Activated CD4-positive, alpha-beta T cell treated with anti-CD3 and anti-CD28 coated beads for 36 hours (primary cell): ENCODE measurements at regions not wholly inside any gene's neighbourhood (a gene's known extent, or its start where the extent isn't known, plus 50 kb on each side); places are given as distances from the start of the nearest gene placed in this dataset.

ENCODE experiments used
- ATAC-seq: fragments of 200-7000 bp; cut with Tn5 transposase; one replicate; pipeline ENCODE4 v1.10.0; 2021; ENCODE audit warnings: mild to moderate bottlenecking, moderate library complexity
- CTCF ChIA-PET: fragments of 350-600 bp; sonication (Branson Sonifier 250); formaldehyde crosslinking; loops from one replicate; lab custom pipeline; 2021; ENCODE audit warnings: antibody characterized with exemption; lab: Charles Lee
- POLR2A ChIA-PET: fragments of 350-600 bp; sonication (Branson Sonifier 250); formaldehyde crosslinking; loops from one replicate; lab custom pipeline; 2021; ENCODE audit warnings: antibody characterized with exemption, inconsistent platforms; lab: Charles Lee
- DNase-seq: peaks from one replicate; pipeline ENCODE4 v3.0.0-alpha.2; 2020
- H3K27ac Mint-ChIP-seq: one replicate; pipeline ENCODE4 v1.8.0; 2021; ENCODE audit warnings: mixed read lengths
- H3K27me3 Mint-ChIP-seq: one replicate; pipeline ENCODE4 v1.8.0; 2021; ENCODE audit warnings: mixed read lengths
- H3K36me3 Mint-ChIP-seq: one replicate; pipeline ENCODE4 v1.8.0; 2021; ENCODE audit warnings: low read depth, mixed read lengths
- H3K4me1 Mint-ChIP-seq: one replicate; pipeline ENCODE4 v1.8.0; 2021; ENCODE audit warnings: mixed read lengths
- H3K4me3 Mint-ChIP-seq: one replicate; pipeline ENCODE4 v1.8.0; 2021; ENCODE audit warnings: mild to moderate bottlenecking, moderate library complexity, mixed read lengths
- H3K9me3 Mint-ChIP-seq: one replicate; pipeline ENCODE4 v1.8.0; 2021; ENCODE audit warnings: low read depth, mixed read lengths
- intact Hi-C, 2 experiments: fragments of 100-400 bp; cut with DNase I in 1 of 2; cut with micrococcal nuclease in 1 of 2; formaldehyde crosslinking; loops; one replicate each; pipeline versions ENCODE4 v1.14.2 to v1.15.1; 2022 to 2024; cut with DNase I, micrococcal nuclease

GRCh38 chr5:158174026-158174425, 315.1 kb upstream of the CLINT1 start:
- POLR2A ChIA-PET, result no interaction called here
- Mint-ChIP-seq H3K27ac (no peak overlapping the region), H3K27me3 (no peaks in the 10 kb centered on the region), H3K4me1 (no peaks in the 10 kb centered on the region), H3K4me3 (no peak overlapping the region), H3K36me3 (no peaks in the 10 kb centered on the region), H3K9me3 (no peaks in the 10 kb centered on the region)
- intact Hi-C loops, result loop anchor here in 1 of 2 experiments (2.0 to 10.0 kb wide), 2 partner anchors 521 to 933 kb away; no protein-coding TSS in a partner anchor
- ATAC-seq, result no peak
- CTCF ChIA-PET, result interaction anchor here (0.6 to 2.8 kb wide), 13 partner anchors 19 to 959 kb away, joined by 3 to 25 read pairs (median 3); no protein-coding TSS in a partner anchor
- DNase-seq, result no peak

GRCh38 chr5:158172005-158172404, 313.1 kb upstream of the CLINT1 start:
- Mint-ChIP-seq H3K27ac (no peak overlapping the region), H3K4me1 (no peaks in the 10 kb centered on the region), H3K27me3 (no peaks in the 10 kb centered on the region), H3K9me3 (no peaks in the 10 kb centered on the region), H3K4me3 (no peak overlapping the region), H3K36me3 (no peaks in the 10 kb centered on the region)
- intact Hi-C loops, result loop anchor here in 1 of 2 experiments (10.0 kb wide), 1 partner anchor 523 kb away; no protein-coding TSS in a partner anchor
- DNase-seq (no peak), ATAC-seq (no peak)
- CTCF ChIA-PET, result interaction anchor here (0.5 to 2.8 kb wide), 5 partner anchors 17 to 934 kb away, joined by 3 to 20 read pairs (median 3); no protein-coding TSS in a partner anchor
- POLR2A ChIA-PET, result no interaction called here

- DNase-seq, result no peak
- POLR2A ChIA-PET, result interaction anchor here (0.6 to 0.7 kb wide), 2 partner anchors 676 to 711 kb away, joined by 3 to 4 read pairs; no protein-coding TSS in a partner anchor
- Mint-ChIP-seq H3K27ac (no peak overlapping the region), H3K9me3 (no peaks in the 10 kb centered on the region), H3K36me3 (no peaks in the 10 kb centered on the region), H3K4me1 (no peaks in the 10 kb centered on the region), H3K4me3 (no peak overlapping the region), H3K27me3 (no peaks in the 10 kb centered on the region)
- intact Hi-C loops, result loop anchor here in 1 of 2 experiments (10.0 kb wide), 1 partner anchor 524 kb away; no protein-coding TSS in a partner anchor
- CTCF ChIA-PET, result interaction anchor here (0.5 to 1.5 kb wide), 6 partner anchors 13 to 945 kb away, joined by 3 to 5 read pairs (median 3); no protein-coding TSS in a partner anchor
- ATAC-seq, result no peak
These were observed 311.6 kb upstream of the CLINT1 start for GRCh38 chr5:158170534-158170933.

GRCh38 chr5:158170060-158170459, 311.1 kb upstream of the CLINT1 start:
- Mint-ChIP-seq H3K4me3 (no peak overlapping the region), H3K4me1 (no peaks in the 10 kb centered on the region), H3K36me3 (no peaks in the 10 kb centered on the region), H3K27ac (no peak overlapping the region), H3K9me3 (no peaks in the 10 kb centered on the region), H3K27me3 (peaks cover 3% of the 10 kb centered on the region)
- ChIA-PET POLR2A (interaction anchor here (0.7 kb wide), 1 partner anchor 676 kb away, joined by 3 read pairs; no protein-coding TSS in a partner anchor), CTCF (interaction anchor here (0.7 kb wide), 1 partner anchor 946 kb away, joined by 5 read pairs; no protein-coding TSS in a partner anchor)
- intact Hi-C loops, result loop anchor here in 1 of 2 experiments (10.0 kb wide), 1 partner anchor 525 kb away; no protein-coding TSS in a partner anchor
- no peak for ATAC-seq
- DNase-seq, result no peak

GRCh38 chr5:158166424-158166823, 307.5 kb upstream of the CLINT1 start:
- POLR2A ChIA-PET, result no interaction called here
- Mint-ChIP-seq H3K36me3 (no peaks in the 10 kb centered on the region), H3K4me3 (no peak overlapping the region), H3K9me3 (no peaks in the 10 kb centered on the region), H3K4me1 (no peaks in the 10 kb centered on the region), H3K27me3 (peaks cover 3% of the 10 kb centered on the region), H3K27ac (no peak overlapping the region)
- intact Hi-C loops, result no loop called here
- DNase-seq (no peak), ATAC-seq (no peak)
- CTCF ChIA-PET, result no interaction called here

- Mint-ChIP-seq H3K4me3 (no peak overlapping the region), H3K36me3 (no peaks in the 10 kb centered on the region), H3K9me3 (no peaks in the 10 kb centered on the region), H3K4me1 (no peaks in the 10 kb centered on the region), H3K27me3 (peaks cover 3% of the 10 kb centered on the region), H3K27ac (no peak overlapping the region)
- ChIA-PET POLR2A (no interaction called here), CTCF (no interaction called here)
- intact Hi-C loops, result no loop called here
- no peak for ATAC-seq
- DNase-seq, result no peak
These were observed 306.7 kb upstream of the CLINT1 start for GRCh38 chr5:158165647-158166046.

GRCh38 chr5:158164296-158165047, 305.5 kb upstream of the CLINT1 start:
- H3K27ac Mint-ChIP-seq, result no peak overlapping the region
- H3K36me3 Mint-ChIP-seq, result no peaks in the 10 kb centered on the region
- H3K4me3 Mint-ChIP-seq, result no peak overlapping the region
- CTCF ChIA-PET, result no interaction called here
- H3K27me3 Mint-ChIP-seq, result peaks cover 3% of the 10 kb centered on the region
- POLR2A ChIA-PET, result no interaction called here
- intact Hi-C loops, result no loop called here
- no peaks in the 10 kb centered on the region for H3K9me3 Mint-ChIP-seq
- no peak for ATAC-seq
- H3K4me1 Mint-ChIP-seq, result no peaks in the 10 kb centered on the region
- no peak for DNase-seq

GRCh38 chr5:158163451-158164295, 304.7 kb upstream of the CLINT1 start:
- Mint-ChIP-seq H3K4me3 (no peak overlapping the region), H3K27ac (no peak overlapping the region), H3K4me1 (no peaks in the 10 kb centered on the region), H3K27me3 (peaks cover 3% of the 10 kb centered on the region), H3K9me3 (no peaks in the 10 kb centered on the region), H3K36me3 (no peaks in the 10 kb centered on the region)
- ATAC-seq (no peak), DNase-seq (no peak)
- CTCF ChIA-PET, result interaction anchor here (0.7 to 1.3 kb wide), 3 partner anchors 11 to 1702 kb away, joined by 3 read pairs; no protein-coding TSS in a partner anchor
- intact Hi-C loops, result no loop called here
- POLR2A ChIA-PET, result no interaction called here

GRCh38 chr5:158162479-158163034, 303.6 kb upstream of the CLINT1 start:
- no peak for ATAC-seq
- POLR2A ChIA-PET, result no interaction called here
- Mint-ChIP-seq H3K4me1 (no peaks in the 10 kb centered on the region), H3K27ac (no peak overlapping the region), H3K9me3 (no peaks in the 10 kb centered on the region), H3K4me3 (no peak overlapping the region), H3K27me3 (peaks cover 3% of the 10 kb centered on the region), H3K36me3 (no peaks in the 10 kb centered on the region)
- no peak for DNase-seq
- intact Hi-C loops, result no loop called here
- CTCF ChIA-PET, result interaction anchor here (0.9 to 1.3 kb wide), 2 partner anchors 12 to 87 kb away, joined by 3 read pairs; no protein-coding TSS in a partner anchor

- H3K4me3 Mint-ChIP-seq, result no peak overlapping the region
- ChIA-PET POLR2A (no interaction called here), CTCF (interaction anchor here (1.3 kb wide), 1 partner anchor 87 kb away, joined by 3 read pairs; no protein-coding TSS in a partner anchor)
- DNase-seq (no peak), ATAC-seq (no peak)
- no peaks in the 10 kb centered on the region for H3K4me1 Mint-ChIP-seq
- no peak overlapping the region for H3K27ac Mint-ChIP-seq
- intact Hi-C loops, result no loop called here
- H3K9me3 Mint-ChIP-seq, result no peaks in the 10 kb centered on the region
- no peaks in the 10 kb centered on the region for H3K36me3 Mint-ChIP-seq
- peaks cover 3% of the 10 kb centered on the region for H3K27me3 Mint-ChIP-seq
These were observed 303.1 kb upstream of the CLINT1 start for GRCh38 chr5:158162026-158162425.

GRCh38 chr5:158159621-158160020, 300.7 kb upstream of the CLINT1 start:
- ChIA-PET CTCF (interaction anchor here (1.4 kb wide), 1 partner anchor 16 kb away, joined by 3 read pairs; no protein-coding TSS in a partner anchor), POLR2A (no interaction called here)
- Mint-ChIP-seq H3K9me3 (no peaks in the 10 kb centered on the region), H3K4me1 (no peaks in the 10 kb centered on the region), H3K27me3 (peaks cover 2% of the 10 kb centered on the region), H3K36me3 (no peaks in the 10 kb centered on the region), H3K27ac (no peak overlapping the region), H3K4me3 (no peak overlapping the region)
- ATAC-seq (no peak), DNase-seq (no peak)
- intact Hi-C loops, result no loop called here
